GM18499 (cell line): ENCODE measurements at regions not wholly inside any gene's neighbourhood (a gene's known extent, or its start where the extent isn't known, plus 50 kb on each side); places are given as distances from the start of the nearest gene placed in this dataset.
A peak's percentile ranks its signal among the peaks of the same experiment; 100 is the strongest.

Experiments used
- ATAC-seq: cut with Tn5 transposase; IDR thresholded peaks from one replicate; pipeline ENCODE4 v1.9.1; 2021; ENCODE audit warnings: moderate number of reproducible peaks; ENCODE audit not compliant: insufficient read depth, unreplicated experiment

GRCh38 chrX:150161193-150161592, 201.9 kb upstream of the MAMLD1 start:
- ATAC-seq: no peak

DNA sequence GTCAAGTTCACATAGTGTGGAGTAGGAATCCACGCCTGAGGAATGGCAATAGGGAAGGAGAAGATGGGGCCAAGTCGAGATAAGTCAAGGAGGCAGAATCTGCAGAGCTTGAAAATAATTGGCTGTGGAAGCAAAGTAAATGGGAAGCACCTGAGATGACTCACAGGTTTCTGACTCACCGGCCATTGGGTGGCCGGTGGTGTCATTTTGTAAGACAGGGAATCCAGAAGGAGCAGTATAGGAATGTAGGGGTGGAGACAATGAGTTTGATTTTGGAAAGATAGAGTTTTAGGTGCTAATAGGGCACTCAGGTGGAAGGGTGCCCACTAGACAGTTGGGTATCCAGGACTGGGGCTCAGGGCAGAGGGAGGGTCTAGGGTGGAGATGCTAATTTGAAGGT, 201.0 kb upstream of the MAMLD1 start:
- ATAC-seq: no peak

DNA sequence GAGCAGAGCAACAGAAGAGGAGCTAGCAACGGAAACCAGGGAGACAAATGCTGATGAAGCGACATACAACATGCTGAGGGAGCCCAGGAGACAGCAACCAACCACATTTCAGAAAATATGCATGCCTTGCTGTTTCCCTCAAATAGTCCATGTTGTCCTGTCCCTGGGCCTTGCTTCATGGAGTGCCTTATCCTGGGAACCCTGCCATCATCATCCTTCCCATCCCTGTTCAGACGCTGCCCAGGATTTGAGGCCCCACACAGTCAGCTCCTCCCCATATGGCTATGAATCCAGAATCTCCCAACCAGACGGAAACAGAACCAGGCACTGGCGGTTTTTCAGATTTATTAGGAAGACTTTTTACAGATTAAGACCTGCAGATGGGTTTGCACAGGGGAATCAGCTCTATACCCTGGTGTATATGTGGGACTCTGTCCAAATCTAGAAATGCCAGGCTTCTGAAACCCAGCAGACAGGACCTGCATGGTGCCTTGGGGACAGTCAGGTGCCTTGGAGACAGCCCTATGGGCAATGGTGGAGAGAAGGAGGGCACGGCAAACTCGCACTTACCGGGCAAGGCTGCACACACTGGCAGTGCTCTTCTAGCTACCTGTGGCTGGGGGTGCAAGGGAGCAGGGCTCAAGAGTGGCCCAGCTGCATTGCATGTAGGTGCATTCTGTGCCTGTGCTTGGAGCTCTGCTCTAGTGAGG, 199.7 kb upstream of the MAMLD1 start:
- no peak for ATAC-seq

GRCh38 chrX:150163956-150164726, 199.0 kb upstream of the MAMLD1 start:
- ATAC-seq: no peak

DNA sequence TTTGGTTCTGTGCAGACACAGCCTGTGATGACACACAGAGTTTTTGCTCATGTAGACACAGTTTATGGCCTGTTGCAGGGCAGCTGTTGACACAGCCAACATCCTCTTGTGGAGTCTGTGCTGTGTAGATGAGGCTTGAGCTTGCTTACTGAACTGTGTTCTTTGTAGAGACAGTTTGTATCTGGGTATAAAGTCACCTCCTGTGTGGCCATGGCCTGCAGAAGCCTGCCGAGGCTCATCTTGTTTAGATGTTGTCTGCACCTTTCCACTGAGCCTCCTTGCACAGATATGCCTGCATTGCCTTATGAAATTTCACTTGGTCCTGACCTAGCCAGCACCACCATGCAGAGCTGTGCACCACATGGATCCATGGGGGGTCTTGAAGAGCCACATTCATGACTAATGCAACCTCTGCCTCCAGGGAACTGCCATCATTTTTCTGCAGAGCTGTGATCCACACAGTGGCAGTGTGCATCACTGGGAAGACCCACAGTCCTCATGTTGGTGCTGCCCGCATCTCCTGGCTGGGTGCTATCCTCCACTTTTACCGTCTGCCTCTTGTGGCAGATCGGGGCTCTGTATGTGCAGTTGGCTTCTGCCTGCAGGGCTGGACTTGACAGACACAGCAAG, 198.0 kb upstream of the MAMLD1 start:
- ATAC-seq: no peak

- ATAC-seq: no peak
These were observed 197.1 kb upstream of the MAMLD1 start for GRCh38 chrX:150165776-150166610.

GRCh38 chrX:150167482-150168324, 195.4 kb upstream of the MAMLD1 start:
- no peak for ATAC-seq

DNA sequence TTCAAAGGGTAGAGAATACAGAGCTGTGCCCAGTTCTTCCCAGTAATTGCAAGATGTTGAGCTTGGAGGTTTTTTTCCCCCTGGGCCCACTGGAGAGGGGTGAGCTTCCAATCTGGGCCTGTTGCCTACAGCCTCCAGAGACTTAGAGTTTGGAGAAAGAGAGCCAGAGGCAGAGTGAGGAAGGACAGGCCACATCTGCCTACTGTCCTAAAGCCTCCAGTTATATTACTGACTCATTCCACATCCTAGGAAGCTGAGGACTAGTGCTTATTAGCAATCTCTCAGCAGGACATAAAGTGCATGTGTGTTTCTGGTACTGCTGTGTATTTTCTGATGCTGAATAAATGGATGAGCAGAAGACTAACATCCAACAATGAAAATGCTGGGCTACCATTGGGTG, 181.0 kb upstream of the MAMLD1 start:
- ATAC-seq: no peak

GRCh38 chrX:150184491-150184890, 178.6 kb upstream of the MAMLD1 start:
- ATAC-seq: no peak

- ATAC-seq: no peak
These were observed 177.4 kb upstream of the MAMLD1 start for GRCh38 chrX:150185766-150186165.

DNA sequence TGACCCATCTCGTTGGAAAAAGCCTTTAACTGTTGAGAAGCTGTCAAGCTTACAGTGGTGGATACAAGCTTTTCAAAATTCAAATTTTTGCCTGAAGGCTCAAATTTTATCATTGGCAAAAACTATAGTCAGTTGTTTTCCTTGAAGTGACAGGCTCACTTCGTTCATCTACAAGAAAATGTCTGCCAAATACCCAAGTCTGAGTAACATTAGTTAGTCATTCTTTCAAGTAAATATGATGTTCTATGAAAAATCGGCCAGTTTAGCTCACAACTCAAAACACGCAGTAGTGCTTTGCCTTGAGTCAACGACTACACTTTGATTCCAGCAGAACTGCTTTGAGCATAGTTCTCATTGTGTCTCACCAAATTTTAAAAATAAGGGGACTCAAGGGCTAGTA, 170.3 kb upstream of the MAMLD1 start:
- ATAC-seq: no peak

GRCh38 chrX:150196285-150196684, 166.8 kb upstream of the MAMLD1 start:
- no peak for ATAC-seq

DNA sequence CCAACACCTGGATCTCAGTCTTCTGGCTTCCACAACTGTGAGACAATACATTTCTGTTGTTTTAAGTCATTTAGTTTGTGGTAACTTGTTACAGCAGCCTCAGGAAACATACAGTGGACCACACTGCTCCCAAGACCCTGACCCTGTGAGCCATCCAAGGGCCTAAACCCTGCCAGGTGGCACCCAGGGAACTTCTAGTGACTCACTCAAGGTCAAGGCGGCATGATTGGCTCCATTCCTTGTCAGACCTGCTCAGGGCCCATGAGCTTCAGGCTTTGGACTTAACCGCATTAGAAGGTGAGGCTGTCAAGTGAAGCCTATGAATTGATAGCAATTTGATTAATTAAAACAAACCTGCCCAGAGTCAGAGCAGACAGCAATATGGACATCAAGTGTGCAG, 165.7 kb upstream of the MAMLD1 start:
- ATAC-seq: no peak

DNA sequence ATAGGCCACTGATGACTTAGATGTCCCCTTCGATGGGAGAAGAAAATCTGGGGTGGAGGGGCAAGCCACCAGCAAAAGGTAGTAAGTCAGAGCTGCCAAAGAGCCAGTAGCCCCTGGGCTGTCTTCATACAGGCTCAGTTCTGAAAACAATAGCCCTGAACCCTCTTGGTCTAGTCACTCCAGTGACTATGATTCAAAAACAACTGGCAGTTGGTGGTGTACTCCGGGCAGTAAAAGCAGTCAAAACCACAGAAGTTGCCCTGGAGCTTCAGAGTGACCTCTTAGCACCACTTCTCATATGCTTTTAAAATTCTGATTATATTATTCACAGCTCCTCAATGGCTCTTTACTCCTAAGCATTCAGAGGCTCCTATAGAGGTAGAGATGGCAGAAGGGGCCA, 164.3 kb upstream of the MAMLD1 start:
- ATAC-seq: no peak

GRCh38 chrX:150199181-150199580, 163.9 kb upstream of the MAMLD1 start:
- no peak for ATAC-seq

GRCh38 chrX:150199803-150200202, 163.3 kb upstream of the MAMLD1 start:
- no peak for ATAC-seq

GRCh38 chrX:150200361-150200760, 162.8 kb upstream of the MAMLD1 start:
- ATAC-seq: no peak

DNA sequence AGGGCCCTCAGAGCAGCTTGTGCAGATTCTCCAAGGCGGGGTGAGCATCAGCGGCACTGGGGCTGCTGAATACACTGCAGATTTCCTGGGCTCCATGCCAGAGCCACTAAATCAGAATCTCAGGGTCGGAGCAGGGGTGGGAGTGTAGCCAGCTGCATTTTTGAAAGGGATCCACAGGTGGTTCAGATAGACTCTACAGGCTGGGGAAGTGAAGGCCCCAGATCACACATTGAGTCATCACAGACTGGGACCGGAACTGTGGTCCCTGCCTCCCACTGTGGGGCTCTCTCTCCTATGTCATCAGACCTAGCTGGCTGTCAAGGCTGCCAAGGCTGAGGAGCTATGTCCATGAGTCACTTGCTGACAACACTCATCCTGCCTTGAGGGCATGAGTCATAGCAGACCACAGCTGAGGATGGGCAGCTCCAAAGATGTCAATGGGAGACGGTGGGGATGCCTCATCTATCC, 162.3 kb upstream of the MAMLD1 start:
- peak; percentile 99 for ATAC-seq

- ATAC-seq: no peak
These were observed 161.7 kb upstream of the MAMLD1 start for GRCh38 chrX:150201391-150201790.

- no peak for ATAC-seq
These were observed 161.3 kb upstream of the MAMLD1 start for GRCh38 chrX:150201841-150202240.
